Activated T-cell treated with anti-CD3 and anti-CD28 coated beads, Interleukin-2, amount 50 U/mL, for 72 hours (primary cell): ENCODE measurements at regions not wholly inside any gene's neighbourhood (a gene's known extent, or its start where the extent isn't known, plus 50 kb on each side); places are given as distances from the start of the nearest gene placed in this dataset.
"Not testable (repeated sequence)": the region's sequence is repeated elsewhere in the genome, so short reads cannot be mapped to it uniquely, and the experiment has no call there.

Experiments used
- ATAC-seq, 2 donors: fragments of 150-1000 bp; cut with Tn5 transposase; replicated peaks in 1 of 2; 2 replicates each; pipeline ENCODE4 v1.10.0; 2021; ENCODE audit warnings: moderate library complexity in 2 of 2, mild to moderate bottlenecking in 1 of 2
- DNase-seq, 2 donors: peaks; one replicate each; pipeline ENCODE4 v3.0.0; 2021 to 2022; ENCODE audit warnings: mixed read lengths in 1 of 2
- H3K27ac Mint-ChIP-seq: one replicate; pipeline ENCODE4 v1.8.0; 2022; ENCODE audit warnings: mild to moderate bottlenecking, moderate library complexity, mixed read lengths
- H3K27me3 Mint-ChIP-seq: one replicate; pipeline ENCODE4 v1.8.0; 2022; ENCODE audit warnings: low read depth, mixed read lengths
- H3K36me3 Mint-ChIP-seq, 2 donors: one replicate each; pipeline ENCODE4 v1.8.0; 2022; ENCODE audit warnings: mixed read lengths in 2 of 2, mild to moderate bottlenecking in 1 of 2; ENCODE audit not compliant: insufficient read depth in 2 of 2
- H3K4me1 Mint-ChIP-seq: one replicate; pipeline ENCODE4 v1.8.0; 2022; ENCODE audit warnings: low read depth, mixed read lengths
- H3K4me3 Mint-ChIP-seq, 2 donors: one replicate each; pipeline ENCODE4 v1.8.0; 2022; ENCODE audit warnings: mild to moderate bottlenecking in 2 of 2, mixed read lengths in 2 of 2, moderate library complexity in 2 of 2
- H3K9me3 Mint-ChIP-seq, 2 donors: one replicate each; pipeline ENCODE4 v1.8.0; 2022; ENCODE audit warnings: mixed read lengths in 2 of 2

GRCh38 chr5:84706678-84707641, 322.3 kb upstream of the EDIL3 start:
- no peaks in the 10 kb centered on the region for H3K36me3 Mint-ChIP-seq
- H3K27me3 Mint-ChIP-seq, result no peaks in the 10 kb centered on the region
- DNase-seq (no peak), ATAC-seq (no peak)
- H3K9me3 Mint-ChIP-seq, result peaks cover 0 to 2% of the 10 kb centered on the region in 2 donors
- H3K4me3 Mint-ChIP-seq, result no peak overlapping the region
- H3K4me1 Mint-ChIP-seq, result no peaks in the 10 kb centered on the region
- H3K27ac Mint-ChIP-seq, result no peak overlapping the region

GRCh38 chr5:84700545-84700944, 315.9 kb upstream of the EDIL3 start:
- not testable (repeated sequence) for H3K9me3 Mint-ChIP-seq, H3K36me3 Mint-ChIP-seq, DNase-seq, H3K4me3 Mint-ChIP-seq, H3K27me3 Mint-ChIP-seq, H3K4me1 Mint-ChIP-seq, ATAC-seq, H3K27ac Mint-ChIP-seq

GRCh38 chr5:84696651-84697050, 312.0 kb upstream of the EDIL3 start:
- Mint-ChIP-seq H3K4me3 (no peak overlapping the region), H3K36me3 (no peaks in the 10 kb centered on the region), H3K4me1 (no peaks in the 10 kb centered on the region), H3K27me3 (no peaks in the 10 kb centered on the region), H3K27ac (no peak overlapping the region), H3K9me3 (peaks cover 9% of the 10 kb centered on the region in 2 donors)
- no peak for ATAC-seq
- no peak for DNase-seq

GRCh38 chr5:84695330-84695729, 310.6 kb upstream of the EDIL3 start:
- peaks cover 6 to 7% of the 10 kb centered on the region in 2 donors for H3K9me3 Mint-ChIP-seq
- no peaks in the 10 kb centered on the region for H3K4me1 Mint-ChIP-seq
- no peaks in the 10 kb centered on the region for H3K27me3 Mint-ChIP-seq
- DNase-seq, result no peak
- H3K27ac Mint-ChIP-seq, result no peak overlapping the region
- no peak overlapping the region for H3K4me3 Mint-ChIP-seq
- no peak for ATAC-seq
- H3K36me3 Mint-ChIP-seq, result no peaks in the 10 kb centered on the region

- H3K27me3 Mint-ChIP-seq, result no peaks in the 10 kb centered on the region
- H3K36me3 Mint-ChIP-seq, result no peaks in the 10 kb centered on the region
- H3K27ac Mint-ChIP-seq, result no peak overlapping the region
- DNase-seq, result no peak
- H3K9me3 Mint-ChIP-seq, result peaks cover 2 to 6% of the 10 kb centered on the region in 2 donors
- H3K4me3 Mint-ChIP-seq, result no peak overlapping the region
- ATAC-seq, result no peak
- H3K4me1 Mint-ChIP-seq, result no peaks in the 10 kb centered on the region
Observed at GRCh38 chr5:84693256-84693655, 308.6 kb upstream of the EDIL3 start.

GRCh38 chr5:84688566-84688965, 303.9 kb upstream of the EDIL3 start:
- Mint-ChIP-seq H3K36me3 (no peaks in the 10 kb centered on the region), H3K4me1 (no peaks in the 10 kb centered on the region), H3K27me3 (no peaks in the 10 kb centered on the region), H3K27ac (no peak overlapping the region), H3K4me3 (no peak overlapping the region), H3K9me3 (no peaks in the 10 kb centered on the region)
- DNase-seq, result no peak
- no peak for ATAC-seq

- no peak for DNase-seq
- no peak overlapping the region for H3K4me3 Mint-ChIP-seq
- H3K27ac Mint-ChIP-seq, result no peak overlapping the region
- no peak for ATAC-seq
- H3K4me1 Mint-ChIP-seq, result no peaks in the 10 kb centered on the region
- H3K36me3 Mint-ChIP-seq, result no peaks in the 10 kb centered on the region
- H3K27me3 Mint-ChIP-seq, result no peaks in the 10 kb centered on the region
- H3K9me3 Mint-ChIP-seq, result no peaks in the 10 kb centered on the region
Observed at GRCh38 chr5:84685121-84685894, 300.6 kb upstream of the EDIL3 start.

- H3K4me3 Mint-ChIP-seq, result no peak overlapping the region
- no peak for ATAC-seq
- no peaks in the 10 kb centered on the region for H3K9me3 Mint-ChIP-seq
- H3K4me1 Mint-ChIP-seq, result no peaks in the 10 kb centered on the region
- H3K27me3 Mint-ChIP-seq, result no peaks in the 10 kb centered on the region
- DNase-seq, result no peak
- H3K36me3 Mint-ChIP-seq, result no peaks in the 10 kb centered on the region
- no peak overlapping the region for H3K27ac Mint-ChIP-seq
Observed at GRCh38 chr5:84683594-84683993, 298.9 kb upstream of the EDIL3 start.

GRCh38 chr5:84682531-84682930, 297.9 kb upstream of the EDIL3 start:
- Mint-ChIP-seq H3K4me1 (no peaks in the 10 kb centered on the region), H3K9me3 (no peaks in the 10 kb centered on the region), H3K4me3 (no peak overlapping the region), H3K36me3 (no peaks in the 10 kb centered on the region), H3K27ac (no peak overlapping the region), H3K27me3 (no peaks in the 10 kb centered on the region)
- DNase-seq (no peak), ATAC-seq (no peak)

- ATAC-seq, result no peak
- Mint-ChIP-seq H3K36me3 (no peaks in the 10 kb centered on the region), H3K4me3 (no peak overlapping the region), H3K9me3 (no peaks in the 10 kb centered on the region), H3K27me3 (no peaks in the 10 kb centered on the region), H3K27ac (no peak overlapping the region), H3K4me1 (no peaks in the 10 kb centered on the region)
- DNase-seq, result no peak
Observed at GRCh38 chr5:84680908-84681307, 296.2 kb upstream of the EDIL3 start.

- no peaks in the 10 kb centered on the region for H3K4me1 Mint-ChIP-seq
- H3K9me3 Mint-ChIP-seq, result peaks cover 2 to 9% of the 10 kb centered on the region in 2 donors
- no peak overlapping the region for H3K27ac Mint-ChIP-seq
- DNase-seq (no peak), ATAC-seq (no peak)
- H3K27me3 Mint-ChIP-seq, result no peaks in the 10 kb centered on the region
- no peaks in the 10 kb centered on the region for H3K36me3 Mint-ChIP-seq
- H3K4me3 Mint-ChIP-seq, result no peak overlapping the region
Observed at GRCh38 chr5:84673785-84674184, 289.1 kb upstream of the EDIL3 start.

- DNase-seq (no peak), ATAC-seq (no peak)
- Mint-ChIP-seq H3K4me1 (no peaks in the 10 kb centered on the region), H3K36me3 (no peaks in the 10 kb centered on the region), H3K4me3 (no peak overlapping the region), H3K27me3 (no peaks in the 10 kb centered on the region), H3K9me3 (peaks cover 7 to 12% of the 10 kb centered on the region in 2 donors), H3K27ac (no peak overlapping the region)
Observed at GRCh38 chr5:84667576-84667975, 282.9 kb upstream of the EDIL3 start.

GRCh38 chr5:84650429-84650828, 265.7 kb upstream of the EDIL3 start:
- H3K4me1 Mint-ChIP-seq, result no peaks in the 10 kb centered on the region
- H3K27ac Mint-ChIP-seq, result no peak overlapping the region
- H3K4me3 Mint-ChIP-seq, result no peak overlapping the region
- no peak for DNase-seq
- no peaks in the 10 kb centered on the region for H3K36me3 Mint-ChIP-seq
- no peaks in the 10 kb centered on the region for H3K27me3 Mint-ChIP-seq
- no peak for ATAC-seq
- peaks cover 0 to 6% of the 10 kb centered on the region in 2 donors for H3K9me3 Mint-ChIP-seq
